ENCODE measurements at regions not wholly inside any gene's neighbourhood (a gene's known extent, or its start where the extent isn't known, plus 50 kb on each side); places are given as distances from the start of the nearest gene placed in this dataset.

DNA sequence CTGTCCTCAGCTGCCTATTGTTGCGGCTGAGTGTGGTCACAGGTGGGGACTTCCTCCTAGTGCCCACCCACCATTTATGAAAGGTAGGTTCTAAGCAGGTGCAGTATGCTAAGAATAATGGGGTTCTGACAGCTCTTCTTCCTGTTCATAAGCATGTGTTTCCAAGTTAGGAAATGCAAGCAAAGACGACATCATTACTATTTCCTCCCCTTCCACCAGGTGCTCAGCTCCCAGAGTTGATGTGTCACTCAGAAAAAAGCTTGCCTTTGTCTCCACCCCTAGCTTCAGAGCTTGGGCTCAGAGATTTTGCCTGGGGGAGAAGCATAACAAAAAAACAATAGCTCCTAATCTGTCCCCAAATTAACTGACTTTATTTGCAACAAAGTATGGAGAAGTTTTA, 1076.7 kb downstream of the NR2F1-AS1 start:
- Histone ChIP-seq H3K4me1 (replicated peaks in 1 of 2) (no peaks in the 10 kb centered on the region), H3K4me3 (no peak overlapping the region), H3K27ac (no peak overlapping the region)
- in situ Hi-C loops (cut with MboI; ENCODE audit: low pct_unique_long_range_greater_than_20kb in 2 of 9, low sequenced_read_pairs in 9 of 9, unreplicated experiment in 9 of 9), result no loop called here
- no peak for ATAC-seq (replicated peaks in 6 of 8)
- WGBS, 10 experiments, result 30 to 100% (median 75%) methylated on average over 1 to 2 of the region's 2 CpGs; no CpG with 5 or more reads in 1 of the 10 experiments

GRCh38 chr5:92500752-92501151, 1080.3 kb downstream of the NR2F1-AS1 start:
- Histone ChIP-seq H3K4me1 (replicated peaks in 1 of 2) (no peaks in the 10 kb centered on the region), H3K4me3 (no peak overlapping the region), H3K27ac (no peak overlapping the region)
- in situ Hi-C loops (cut with MboI; ENCODE audit: low pct_unique_long_range_greater_than_20kb in 2 of 9, low sequenced_read_pairs in 9 of 9, unreplicated experiment in 9 of 9), result no loop called here
- 57 to 100% (median 100%) methylated on average over 1 to 2 of the region's 2 CpGs for WGBS, 10 experiments
- ATAC-seq (replicated peaks in 6 of 8), result peak in 1 of 8 experiments; percentile 46

- no peak for ATAC-seq (replicated peaks in 6 of 8)
- Histone ChIP-seq H3K27ac (no peak overlapping the region), H3K4me3 (no peak overlapping the region), H3K4me1 (replicated peaks in 1 of 2) (no peaks in the 10 kb centered on the region)
- in situ Hi-C loops (cut with MboI; ENCODE audit: low pct_unique_long_range_greater_than_20kb in 2 of 9, low sequenced_read_pairs in 9 of 9, unreplicated experiment in 9 of 9), result no loop called here
These were observed 1084.5 kb downstream of the NR2F1-AS1 start for GRCh38 chr5:92496545-92496944.

- Histone ChIP-seq H3K27ac (no peak overlapping the region), H3K4me3 (no peak overlapping the region), H3K4me1 (replicated peaks in 1 of 2) (no peaks in the 10 kb centered on the region)
- in situ Hi-C loops (cut with MboI; ENCODE audit: low pct_unique_long_range_greater_than_20kb in 2 of 9, low sequenced_read_pairs in 9 of 9, unreplicated experiment in 9 of 9), result no loop called here
- WGBS, 10 experiments, result 17 to 98% (median 73%) methylated on average over 1 to 5 of the region's 5 CpGs
- no peak for ATAC-seq (replicated peaks in 6 of 8)
These were observed 1086.5 kb downstream of the NR2F1-AS1 start for GRCh38 chr5:92494508-92494907.

- in situ Hi-C loops (cut with MboI; ENCODE audit: low pct_unique_long_range_greater_than_20kb in 2 of 9, low sequenced_read_pairs in 9 of 9, unreplicated experiment in 9 of 9), result no loop called here
- 28 to 84% (median 60%) methylated on average over 1 to 3 of the region's 3 CpGs; no CpG with 5 or more reads in 4 of the 10 experiments for WGBS, 10 experiments
- Histone ChIP-seq H3K4me3 (no peak overlapping the region), H3K27ac (no peak overlapping the region), H3K4me1 (replicated peaks in 1 of 2) (no peaks in the 10 kb centered on the region)
- no peak for ATAC-seq (replicated peaks in 6 of 8)
These were observed 1088.1 kb downstream of the NR2F1-AS1 start for GRCh38 chr5:92492908-92493307.

GRCh38 chr5:92484484-92484883, 1096.5 kb downstream of the NR2F1-AS1 start:
- H3K4me3 ChIP-seq, result no peak overlapping the region
- no peak overlapping the region for H3K27ac ChIP-seq
- no peak for ATAC-seq (replicated peaks in 6 of 8)
- in situ Hi-C loops (cut with MboI; ENCODE audit: low pct_unique_long_range_greater_than_20kb in 2 of 9, low sequenced_read_pairs in 9 of 9, unreplicated experiment in 9 of 9), result no loop called here
- no peaks in the 10 kb centered on the region for H3K4me1 ChIP-seq (replicated peaks in 1 of 2)

DNA sequence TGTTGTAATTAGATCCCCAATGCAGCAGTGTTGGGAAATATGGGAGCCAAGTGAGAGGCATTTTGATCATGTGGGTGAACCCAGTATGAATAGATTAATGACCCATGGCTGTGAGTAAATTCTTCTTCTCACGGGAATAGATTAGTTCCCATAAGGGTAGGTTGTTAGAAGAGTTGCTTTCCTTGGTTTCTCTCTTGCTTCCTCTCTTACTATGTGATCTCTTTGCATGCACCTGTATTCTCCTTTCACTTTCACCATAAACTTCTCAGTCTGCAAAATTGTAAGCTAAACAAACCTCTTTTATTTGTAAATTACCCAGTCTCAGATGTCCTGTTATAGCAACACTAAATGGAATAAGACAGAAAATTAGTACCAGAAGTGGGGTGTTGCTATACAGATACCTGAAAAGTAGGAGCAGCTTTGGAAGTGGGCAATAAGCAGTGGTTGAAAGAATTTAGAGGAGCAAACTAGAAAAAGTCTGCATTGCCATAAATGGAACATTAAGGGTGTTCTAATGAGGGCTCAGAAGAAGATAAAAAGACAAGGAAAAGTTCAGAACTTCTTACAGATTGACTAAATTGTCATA, 1090.0 kb upstream of the ARRDC3 start:
- Histone ChIP-seq H3K4me3 (no peak overlapping the region), H3K4me1 (replicated peaks in 1 of 2) (peaks cover 0 to 13% of the 10 kb centered on the region in 2 donors), H3K27ac (no peak overlapping the region)
- in situ Hi-C loops (cut with MboI; ENCODE audit: low pct_unique_long_range_greater_than_20kb in 2 of 9, low sequenced_read_pairs in 9 of 9, unreplicated experiment in 9 of 9), result no loop called here
- no peak for ATAC-seq (replicated peaks in 6 of 8)
- 14 to 100% (median 85%) methylated on average over 1 of the region's 1 CpG; no CpG with 5 or more reads in 4 of the 10 experiments for WGBS, 10 experiments

DNA sequence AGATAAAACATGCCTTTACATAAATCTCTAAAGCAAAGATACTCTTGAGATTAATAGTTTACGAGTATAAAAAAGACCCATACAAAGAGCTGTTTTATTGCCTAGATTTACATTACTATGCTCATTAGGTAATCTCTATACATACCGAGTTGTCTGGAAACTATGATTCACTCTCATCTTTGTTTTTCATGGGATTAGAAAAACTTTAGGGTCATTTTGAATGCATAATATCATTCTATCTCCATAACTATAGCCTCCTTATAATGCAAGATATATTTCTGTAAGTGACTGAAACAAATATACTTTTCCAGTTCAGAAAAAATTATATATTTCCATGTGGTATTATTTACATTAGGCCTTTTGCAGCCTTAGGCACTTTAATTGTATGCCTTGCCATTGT, 1088.7 kb upstream of the ARRDC3 start:
- peaks cover 0 to 23% of the 10 kb centered on the region in 2 donors for H3K4me1 ChIP-seq (replicated peaks in 1 of 2)
- WGBS, 10 experiments, result 31 to 100% (median 88%) methylated on average over 1 to 2 of the region's 2 CpGs; no CpG with 5 or more reads in 1 of the 10 experiments
- in situ Hi-C loops (cut with MboI; ENCODE audit: low pct_unique_long_range_greater_than_20kb in 2 of 9, low sequenced_read_pairs in 9 of 9, unreplicated experiment in 9 of 9), result no loop called here
- H3K4me3 ChIP-seq, result no peak overlapping the region
- no peak overlapping the region for H3K27ac ChIP-seq
- ATAC-seq (replicated peaks in 6 of 8), result no peak

DNA sequence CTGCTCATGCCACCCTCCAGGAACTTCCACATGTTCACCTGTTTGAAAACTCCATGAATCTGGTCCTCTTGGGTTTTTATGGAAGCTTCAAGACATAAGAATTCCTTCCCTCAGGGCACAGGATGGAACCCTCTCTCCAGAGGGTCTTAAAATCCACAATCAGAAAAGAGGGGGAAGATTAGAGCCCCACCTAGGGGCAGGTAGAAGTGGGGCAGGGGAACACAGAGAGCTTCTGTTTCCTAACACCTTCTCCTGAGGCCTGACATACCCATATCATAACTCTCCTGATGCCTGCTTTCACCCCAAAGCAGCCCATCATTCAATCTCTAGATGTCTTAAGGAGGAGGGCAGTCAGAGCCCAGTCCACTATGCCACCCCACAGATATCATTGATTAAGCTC, 1087.7 kb upstream of the ARRDC3 start:
- Histone ChIP-seq H3K4me3 (no peak overlapping the region), H3K4me1 (replicated peaks in 1 of 2) (peaks cover 0 to 23% of the 10 kb centered on the region in 2 donors), H3K27ac (no peak overlapping the region)
- in situ Hi-C loops (cut with MboI; ENCODE audit: low pct_unique_long_range_greater_than_20kb in 2 of 9, low sequenced_read_pairs in 9 of 9, unreplicated experiment in 9 of 9), result no loop called here
- ATAC-seq (replicated peaks in 6 of 8), result no peak

DNA sequence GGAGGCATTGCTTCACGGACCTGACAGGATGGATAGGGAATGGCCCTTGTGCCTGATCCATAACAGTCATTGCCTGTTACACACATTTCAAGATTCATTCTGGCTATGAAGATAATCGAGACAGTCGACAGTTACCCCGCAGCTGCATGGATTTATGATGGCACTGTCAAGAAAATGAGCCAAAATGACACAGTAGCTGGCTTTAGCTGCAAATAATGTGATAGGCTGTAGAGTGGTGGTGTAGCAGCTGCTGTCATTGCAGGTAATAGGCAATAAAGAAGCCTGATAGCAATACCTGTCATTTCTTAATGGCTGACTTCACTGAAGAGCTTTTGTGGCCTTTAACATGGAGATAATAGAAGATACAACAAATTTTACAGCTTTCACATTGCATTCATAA, 1085.2 kb upstream of the ARRDC3 start:
- H3K4me3 ChIP-seq, result no peak overlapping the region
- ATAC-seq (replicated peaks in 6 of 8), result peak in 5 of 8 experiments; percentile 95 to 98 (median 97)
- in situ Hi-C loops (cut with MboI; ENCODE audit: low pct_unique_long_range_greater_than_20kb in 2 of 9, low sequenced_read_pairs in 9 of 9, unreplicated experiment in 9 of 9), result no loop called here

DNA sequence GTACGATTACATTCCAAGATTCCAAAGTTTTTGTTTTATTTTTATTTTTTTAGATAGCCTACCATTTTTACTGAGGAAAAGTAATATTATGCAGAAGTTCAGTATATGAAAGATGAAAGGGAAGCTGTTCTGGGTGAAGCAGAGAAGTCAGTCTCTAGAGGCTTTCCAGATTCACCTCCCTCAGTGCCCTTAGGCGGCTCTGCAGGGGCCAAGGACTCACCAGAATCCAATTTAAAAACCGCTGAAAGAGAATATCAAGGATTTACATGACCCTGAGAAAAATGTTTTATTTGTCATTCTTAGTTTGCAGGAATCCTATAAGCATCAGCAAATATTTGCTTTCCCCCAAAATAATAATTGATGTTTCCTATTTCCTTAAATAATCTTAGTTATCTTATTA, 1084.6 kb upstream of the ARRDC3 start:
- WGBS, 10 experiments, result 26 to 100% (median 79%) methylated on average over 1 to 3 of the region's 3 CpGs

More for the DNA sequence above, 1085.2 kb upstream of the ARRDC3 start:
- peaks cover 0 to 23% of the 10 kb centered on the region in 2 donors for H3K4me1 ChIP-seq (replicated peaks in 1 of 2)
- H3K27ac ChIP-seq, result no peak overlapping the region
- WGBS, 10 experiments, result 4 to 75% (median 45%) methylated on average over 1 to 4 of the region's 4 CpGs; no CpG with 5 or more reads in 2 of the 10 experiments

DNA sequence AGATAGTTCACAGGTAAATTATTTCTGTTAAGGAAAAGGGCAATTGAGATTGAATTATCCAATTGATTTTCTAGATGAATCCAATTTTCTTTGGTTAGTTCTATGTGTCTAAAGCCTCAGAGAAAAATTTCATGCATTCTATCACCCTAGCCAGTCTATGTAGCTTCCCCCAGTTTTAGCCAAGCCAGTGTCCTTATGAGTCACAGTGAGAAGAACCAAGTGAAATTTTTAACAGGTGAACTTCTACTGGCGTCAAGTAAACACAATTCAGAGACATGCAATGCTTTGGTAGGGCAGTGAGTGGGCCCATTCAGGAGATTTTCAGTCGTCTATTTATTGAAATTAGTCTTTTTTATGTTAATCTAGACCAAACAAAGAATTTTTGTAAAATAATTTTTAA, 1077.4 kb upstream of the ARRDC3 start:
- no peak for ATAC-seq (replicated peaks in 6 of 8)
- 0 to 90% (median 81%) methylated on average over 1 to 2 of the region's 2 CpGs for WGBS, 10 experiments
- Histone ChIP-seq H3K4me1 (replicated peaks in 1 of 2) (peaks cover 0 to 4% of the 10 kb centered on the region in 2 donors), H3K4me3 (no peak overlapping the region), H3K27ac (no peak overlapping the region)
- in situ Hi-C loops (cut with MboI; ENCODE audit: low pct_unique_long_range_greater_than_20kb in 2 of 9, low sequenced_read_pairs in 9 of 9, unreplicated experiment in 9 of 9), result no loop called here

More for the DNA sequence above, 1084.6 kb upstream of the ARRDC3 start:
- no peak overlapping the region for H3K4me3 ChIP-seq
- ATAC-seq (replicated peaks in 6 of 8), result no peak
- peaks cover 0 to 23% of the 10 kb centered on the region in 2 donors for H3K4me1 ChIP-seq (replicated peaks in 1 of 2)
- in situ Hi-C loops (cut with MboI; ENCODE audit: low pct_unique_long_range_greater_than_20kb in 2 of 9, low sequenced_read_pairs in 9 of 9, unreplicated experiment in 9 of 9), result no loop called here
- no peak overlapping the region for H3K27ac ChIP-seq

GRCh38 chr5:92459654-92460053, 1076.5 kb upstream of the ARRDC3 start:
- no peak overlapping the region for H3K4me3 ChIP-seq
- H3K27ac ChIP-seq, result no peak overlapping the region
- 0 to 63% (median 0%) methylated on average over 1 of the region's 1 CpG; no CpG with 5 or more reads in 4 of the 10 experiments for WGBS, 10 experiments
- H3K4me1 ChIP-seq (replicated peaks in 1 of 2), result peaks cover 0 to 4% of the 10 kb centered on the region in 2 donors
- in situ Hi-C loops (cut with MboI; ENCODE audit: low pct_unique_long_range_greater_than_20kb in 2 of 9, low sequenced_read_pairs in 9 of 9, unreplicated experiment in 9 of 9), result no loop called here
- ATAC-seq (replicated peaks in 6 of 8), result peak in 3 of 8 experiments; percentile 27 to 91 (median 81)

GRCh38 chr5:92455011-92455410, 1071.9 kb upstream of the ARRDC3 start:
- WGBS, 10 experiments, result 0 to 100% (median 75%) methylated on average over 1 to 3 of the region's 3 CpGs

More at GRCh38 chr5:92455011-92455410, 1071.9 kb upstream of the ARRDC3 start:
- ATAC-seq (replicated peaks in 6 of 8), result no peak
- Histone ChIP-seq H3K4me1 (replicated peaks in 1 of 2) (peaks cover 0 to 4% of the 10 kb centered on the region in 2 donors), H3K27ac (no peak overlapping the region), H3K4me3 (no peak overlapping the region)
- in situ Hi-C loops (cut with MboI; ENCODE audit: low pct_unique_long_range_greater_than_20kb in 2 of 9, low sequenced_read_pairs in 9 of 9, unreplicated experiment in 9 of 9), result no loop called here
